ENCODE measurements at regions not wholly inside any gene's neighbourhood (a gene's known extent, or its start where the extent isn't known, plus 50 kb on each side); places are given as distances from the start of the nearest gene placed in this dataset.

DNA sequence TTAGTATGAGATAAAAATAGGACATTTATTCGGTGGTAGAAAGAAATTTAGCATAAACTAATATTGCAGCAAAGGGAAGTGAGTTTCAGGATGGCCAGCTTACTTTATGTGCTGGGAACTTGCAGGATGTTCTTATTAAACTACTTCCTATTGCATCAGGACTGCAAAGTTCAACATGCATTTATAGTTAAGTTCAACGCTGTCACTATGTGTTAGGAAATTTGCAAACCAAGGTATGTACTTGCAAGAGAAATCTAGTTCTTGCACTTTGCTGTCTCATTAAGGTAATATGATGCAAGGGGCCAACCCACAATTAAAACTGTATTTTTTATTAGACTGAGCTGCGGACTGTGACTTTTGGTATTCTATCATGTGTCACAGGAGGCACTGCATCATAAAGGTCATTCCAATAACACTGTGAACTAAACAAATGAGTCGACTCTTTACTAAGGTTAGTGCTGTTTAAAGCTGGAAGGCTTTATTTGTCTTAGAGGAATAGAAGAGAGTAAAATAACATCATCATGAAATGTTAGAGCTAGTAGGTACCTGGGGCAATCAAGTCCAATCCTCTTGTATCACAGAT lies 1525.7 kb upstream of the TENM3 start:
- 9% methylated on average over 4 of the region's 4 CpGs for WGBS (ENCODE audit: insufficient coverage, insufficient replicate concordance, low lambda C conversion rate, missing lambda C conversion rate)
- no peak for ATAC-seq
- ChIA-PET POLR2A (no interaction called here), RAD21 (ENCODE audit: unreplicated experiment) (no interaction called here), SMC1A (ENCODE audit: uncharacterized antibody, unreplicated experiment) (no interaction called here), CTCF (no interaction called here)
- Histone ChIP-seq H3K9me3 (replicated peaks; ENCODE audit: control insufficient read depth, insufficient read depth, low read length) (no peaks in the 10 kb centered on the region), H3K4me3 (no peak overlapping the region), H3K36me3 (ENCODE audit: control insufficient read depth in 2 of 2, insufficient read depth in 2 of 2, low read length in 1 of 2) (no peaks in the 10 kb centered on the region), H4K20me1 (ENCODE audit: control insufficient read depth, insufficient read depth) (no peaks in the 10 kb centered on the region), H2AFZ (ENCODE audit: control insufficient read depth, low read depth, low read length) (no peak overlapping the region), H3K27me3 (replicated peaks in 1 of 2; ENCODE audit: control insufficient read depth in 2 of 2, insufficient read depth in 2 of 2, low read length in 1 of 2) (no peaks in the 10 kb centered on the region), H3K79me2 (ENCODE audit: control insufficient read depth, insufficient read depth, low read length) (no peaks in the 10 kb centered on the region), H3K4me1 (ENCODE audit: control insufficient read depth, insufficient read depth, low read length) (no peaks in the 10 kb centered on the region), H3K4me2 (ENCODE audit: control insufficient read depth, insufficient read depth) (no peak overlapping the region), H3K27ac (ENCODE audit: control insufficient read depth, insufficient read depth) (no peak overlapping the region), H3K9ac (ENCODE audit: control insufficient read depth, insufficient read depth, low read length) (no peak overlapping the region)
- intact Hi-C loops (cut with micrococcal nuclease; ENCODE audit: unreplicated experiment) (no loop called here), in situ Hi-C loops (cut with MboI) (no loop called here)
- BruUV-seq (replicated peaks), result no TSS peak
- no peak for DNase-seq (ENCODE audit: low read depth, low spot score)
- no peak for FAIRE-seq
- TF ChIP-seq, protein P1, sequence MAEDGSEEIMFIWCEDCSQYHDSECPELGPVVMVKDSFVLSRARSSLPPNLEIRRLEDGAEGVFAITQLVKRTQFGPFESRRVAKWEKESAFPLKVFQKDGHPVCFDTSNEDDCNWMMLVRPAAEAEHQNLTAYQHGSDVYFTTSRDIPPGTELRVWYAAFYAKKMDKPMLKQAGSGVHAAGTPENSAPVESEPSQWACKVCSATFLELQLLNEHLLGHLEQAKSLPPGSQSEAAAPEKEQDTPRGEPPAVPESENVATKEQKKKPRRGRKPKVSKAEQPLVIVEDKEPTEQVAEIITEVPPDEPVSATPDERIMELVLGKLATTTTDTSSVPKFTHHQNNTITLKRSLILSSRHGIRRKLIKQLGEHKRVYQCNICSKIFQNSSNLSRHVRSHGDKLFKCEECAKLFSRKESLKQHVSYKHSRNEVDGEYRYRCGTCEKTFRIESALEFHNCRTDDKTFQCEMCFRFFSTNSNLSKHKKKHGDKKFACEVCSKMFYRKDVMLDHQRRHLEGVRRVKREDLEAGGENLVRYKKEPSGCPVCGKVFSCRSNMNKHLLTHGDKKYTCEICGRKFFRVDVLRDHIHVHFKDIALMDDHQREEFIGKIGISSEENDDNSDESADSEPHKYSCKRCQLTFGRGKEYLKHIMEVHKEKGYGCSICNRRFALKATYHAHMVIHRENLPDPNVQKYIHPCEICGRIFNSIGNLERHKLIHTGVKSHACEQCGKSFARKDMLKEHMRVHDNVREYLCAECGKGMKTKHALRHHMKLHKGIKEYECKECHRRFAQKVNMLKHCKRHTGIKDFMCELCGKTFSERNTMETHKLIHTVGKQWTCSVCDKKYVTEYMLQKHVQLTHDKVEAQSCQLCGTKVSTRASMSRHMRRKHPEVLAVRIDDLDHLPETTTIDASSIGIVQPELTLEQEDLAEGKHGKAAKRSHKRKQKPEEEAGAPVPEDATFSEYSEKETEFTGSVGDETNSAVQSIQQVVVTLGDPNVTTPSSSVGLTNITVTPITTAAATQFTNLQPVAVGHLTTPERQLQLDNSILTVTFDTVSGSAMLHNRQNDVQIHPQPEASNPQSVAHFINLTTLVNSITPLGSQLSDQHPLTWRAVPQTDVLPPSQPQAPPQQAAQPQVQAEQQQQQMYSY (CRISPR knock-in tag; IDR thresholded peaks at IDR 0.05), result no peak
- no peak for TF ChIP-seq SREBF2 (IDR thresholded peaks at IDR 0.05; ENCODE audit: low read length)
- TF ChIP-seq SPI1 (IDR thresholded peaks at IDR 0.05; ENCODE audit: borderline replicate concordance, insufficient read depth, low read depth, low read length), result no peak
- TF ChIP-seq, protein P2, sequence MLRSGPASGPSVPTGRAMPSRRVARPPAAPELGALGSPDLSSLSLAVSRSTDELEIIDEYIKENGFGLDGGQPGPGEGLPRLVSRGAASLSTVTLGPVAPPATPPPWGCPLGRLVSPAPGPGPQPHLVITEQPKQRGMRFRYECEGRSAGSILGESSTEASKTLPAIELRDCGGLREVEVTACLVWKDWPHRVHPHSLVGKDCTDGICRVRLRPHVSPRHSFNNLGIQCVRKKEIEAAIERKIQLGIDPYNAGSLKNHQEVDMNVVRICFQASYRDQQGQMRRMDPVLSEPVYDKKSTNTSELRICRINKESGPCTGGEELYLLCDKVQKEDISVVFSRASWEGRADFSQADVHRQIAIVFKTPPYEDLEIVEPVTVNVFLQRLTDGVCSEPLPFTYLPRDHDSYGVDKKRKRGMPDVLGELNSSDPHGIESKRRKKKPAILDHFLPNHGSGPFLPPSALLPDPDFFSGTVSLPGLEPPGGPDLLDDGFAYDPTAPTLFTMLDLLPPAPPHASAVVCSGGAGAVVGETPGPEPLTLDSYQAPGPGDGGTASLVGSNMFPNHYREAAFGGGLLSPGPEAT (IDR thresholded peaks at IDR 0.05; ENCODE audit: low read depth), result no peak
- no peak for TF ChIP-seq NFXL1 (IDR thresholded peaks at IDR 0.05; ENCODE audit: borderline replicate concordance)
- TF ChIP-seq ZBTB40 (IDR thresholded peaks at IDR 0.05; ENCODE audit: borderline replicate concordance), result no peak
- no peak for TF ChIP-seq NR2F1 (conservative IDR thresholded peaks at IDR 0.05)
- no peak for TF ChIP-seq MYC (IDR thresholded peaks at IDR 0.05; ENCODE audit: insufficient read depth, insufficient read length, insufficient replicate concordance, low read length, severe bottlenecking)
- no peak for TF ChIP-seq CREM (IDR thresholded peaks at IDR 0.05; ENCODE audit: low read depth)
- TF ChIP-seq, protein P3, sequence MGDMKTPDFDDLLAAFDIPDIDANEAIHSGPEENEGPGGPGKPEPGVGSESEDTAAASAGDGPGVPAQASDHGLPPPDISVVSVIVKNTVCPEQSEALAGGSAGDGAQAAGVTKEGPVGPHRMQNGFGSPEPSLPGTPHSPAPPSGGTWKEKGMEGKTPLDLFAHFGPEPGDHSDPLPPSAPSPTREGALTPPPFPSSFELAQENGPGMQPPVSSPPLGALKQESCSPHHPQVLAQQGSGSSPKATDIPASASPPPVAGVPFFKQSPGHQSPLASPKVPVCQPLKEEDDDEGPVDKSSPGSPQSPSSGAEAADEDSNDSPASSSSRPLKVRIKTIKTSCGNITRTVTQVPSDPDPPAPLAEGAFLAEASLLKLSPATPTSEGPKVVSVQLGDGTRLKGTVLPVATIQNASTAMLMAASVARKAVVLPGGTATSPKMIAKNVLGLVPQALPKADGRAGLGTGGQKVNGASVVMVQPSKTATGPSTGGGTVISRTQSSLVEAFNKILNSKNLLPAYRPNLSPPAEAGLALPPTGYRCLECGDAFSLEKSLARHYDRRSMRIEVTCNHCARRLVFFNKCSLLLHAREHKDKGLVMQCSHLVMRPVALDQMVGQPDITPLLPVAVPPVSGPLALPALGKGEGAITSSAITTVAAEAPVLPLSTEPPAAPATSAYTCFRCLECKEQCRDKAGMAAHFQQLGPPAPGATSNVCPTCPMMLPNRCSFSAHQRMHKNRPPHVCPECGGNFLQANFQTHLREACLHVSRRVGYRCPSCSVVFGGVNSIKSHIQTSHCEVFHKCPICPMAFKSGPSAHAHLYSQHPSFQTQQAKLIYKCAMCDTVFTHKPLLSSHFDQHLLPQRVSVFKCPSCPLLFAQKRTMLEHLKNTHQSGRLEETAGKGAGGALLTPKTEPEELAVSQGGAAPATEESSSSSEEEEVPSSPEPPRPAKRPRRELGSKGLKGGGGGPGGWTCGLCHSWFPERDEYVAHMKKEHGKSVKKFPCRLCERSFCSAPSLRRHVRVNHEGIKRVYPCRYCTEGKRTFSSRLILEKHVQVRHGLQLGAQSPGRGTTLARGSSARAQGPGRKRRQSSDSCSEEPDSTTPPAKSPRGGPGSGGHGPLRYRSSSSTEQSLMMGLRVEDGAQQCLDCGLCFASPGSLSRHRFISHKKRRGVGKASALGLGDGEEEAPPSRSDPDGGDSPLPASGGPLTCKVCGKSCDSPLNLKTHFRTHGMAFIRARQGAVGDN (IDR thresholded peaks at IDR 0.05), result no peak

Measured in GM12878 (cell line).